ENCODE measurements at regions not wholly inside any gene's neighbourhood (a gene's known extent, or its start where the extent isn't known, plus 50 kb on each side); places are given as distances from the start of the nearest gene placed in this dataset.

DNA sequence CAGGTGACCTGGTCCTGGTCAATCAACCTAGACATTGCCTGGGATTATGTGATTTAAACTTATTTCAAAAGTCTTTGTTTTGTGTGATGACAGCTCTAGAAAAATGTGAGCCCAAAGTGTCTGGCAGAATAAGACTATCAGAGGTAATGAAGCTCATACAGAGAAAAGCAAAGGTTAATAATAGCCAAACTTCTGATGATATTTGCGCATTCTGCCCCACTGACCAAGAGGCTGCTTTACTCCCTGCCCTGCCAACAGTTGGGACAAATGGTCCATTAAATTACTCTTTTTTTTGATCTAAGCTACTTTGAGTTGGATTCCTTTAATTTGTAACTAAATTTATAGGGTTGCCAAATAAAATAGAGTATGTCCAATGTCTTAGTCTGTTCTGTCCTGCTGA, 911.2 kb downstream of the MCTP2 start:
- TF ChIP-seq EZH2 (IDR thresholded peaks at IDR 0.05; ENCODE audit: insufficient read depth, poor library complexity, severe bottlenecking) (no peak), EZH2phosphoT487 (IDR thresholded peaks at IDR 0.05; ENCODE audit: insufficient read depth, low read depth) (no peak)

Data from GM23248 (cell line).